Ascending aorta (tissue), 2 donors: ENCODE measurements at regions not wholly inside any gene's neighbourhood (a gene's known extent, or its start where the extent isn't known, plus 50 kb on each side); places are given as distances from the start of the nearest gene placed in this dataset.

ENCODE experiments used
- DNase-seq, 2 donors: peaks; one replicate each; pipeline ENCODE4 v3.0.0-alpha.2; 2019; ENCODE audit warnings: low spot score in 2 of 2
- H3K27ac ChIP-seq, 2 donors: fragments of 200-600 bp; sonication (generic); one replicate each; pipeline ENCODE4 v1.5.1; 2016 to 2017; ENCODE audit warnings: mild to moderate bottlenecking in 1 of 2
- H3K27me3 ChIP-seq: fragments of 200-600 bp; sonication (generic); one replicate; pipeline ENCODE4 v1.5.1; 2017
- H3K36me3 ChIP-seq, 2 donors: fragments of 200-600 bp; sonication (generic); one replicate each; pipeline ENCODE4 v1.5.1; 2016
- H3K4me1 ChIP-seq, 2 donors: fragments of 200-600 bp; sonication (generic); one replicate each; pipeline ENCODE4 v1.5.1; 2016 to 2017; ENCODE audit warnings: mild to moderate bottlenecking in 1 of 2
- H3K4me3 ChIP-seq, 2 donors: fragments of 200-600 bp; sonication (generic); one replicate each; pipeline ENCODE4 v1.5.1; 2016 to 2017; ENCODE audit warnings: mild to moderate bottlenecking in 1 of 2
- H3K9me3 ChIP-seq, 2 donors: fragments of 200-600 bp; sonication (generic); one replicate each; pipeline ENCODE4 v1.5.1; 2016
- CTCF ChIP-seq, 3 experiments: fragments of 200-600 bp in 2 of 3; fragments of 450-650 bp in 1 of 3; sonication (generic) in 2 of 3; IDR thresholded peaks; one replicate each; pipeline ENCODE4 v1.5.1; 2016 to 2019; ENCODE audit warnings: antibody characterized with exemption in 3 of 3, mild to moderate bottlenecking in 1 of 3, moderate library complexity in 1 of 3
- intact Hi-C: fragments of 100-400 bp; cut with DNase I; formaldehyde crosslinking; loops from one replicate; pipeline ENCODE4 v1.15.1; 2023

DNA sequence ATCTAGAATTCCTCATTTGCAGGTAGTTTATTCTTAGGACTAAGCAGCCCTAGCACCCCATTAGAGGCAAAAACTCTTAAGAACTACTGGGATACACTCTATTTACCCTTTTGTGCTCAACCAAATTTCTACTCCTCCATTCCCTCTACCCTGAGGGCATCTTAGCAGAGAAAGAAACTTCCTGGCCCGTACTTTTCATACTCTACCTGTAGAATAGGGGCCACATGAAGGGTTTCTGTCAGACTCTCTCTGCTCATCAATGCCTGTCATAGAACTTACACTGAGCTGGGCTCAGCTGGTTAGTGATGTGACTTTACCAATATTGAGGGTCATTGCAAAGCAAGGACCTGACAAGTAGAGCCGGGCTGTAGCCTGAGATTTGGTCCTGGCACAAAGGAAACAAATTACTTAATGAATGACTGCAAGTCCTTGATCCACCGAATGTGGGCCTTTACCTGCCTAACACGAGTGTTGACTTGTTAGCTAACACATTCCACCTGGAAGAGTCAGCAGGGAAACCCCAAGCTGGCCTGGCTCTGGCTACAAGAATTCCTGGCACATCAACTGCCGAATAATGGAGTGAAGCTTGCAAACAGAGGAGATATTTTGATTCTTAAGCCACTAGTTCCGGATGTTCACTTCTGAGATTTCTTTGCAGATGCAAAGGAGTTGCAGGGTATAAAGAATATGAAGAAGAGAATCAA, 280.5 kb upstream of the JAG1 start:
- Histone ChIP-seq H3K36me3 (no peaks in the 10 kb centered on the region), H3K27me3 (no peaks in the 10 kb centered on the region), H3K4me1 (peaks cover 0 to 6% of the 10 kb centered on the region in 2 donors), H3K4me3 (no peak overlapping the region), H3K9me3 (no peaks in the 10 kb centered on the region), H3K27ac (no peak overlapping the region)
- intact Hi-C loops = no loop called here
- no peak for DNase-seq
- TF ChIP-seq CTCF (IDR thresholded peaks at IDR 0.05) = no peak

GRCh38 chr20:10954908-10955580, 281.2 kb upstream of the JAG1 start:
- Histone ChIP-seq H3K36me3 (no peaks in the 10 kb centered on the region), H3K9me3 (no peaks in the 10 kb centered on the region), H3K27me3 (no peaks in the 10 kb centered on the region), H3K4me3 (no peak overlapping the region), H3K27ac (no peak overlapping the region), H3K4me1 (peaks cover 0 to 6% of the 10 kb centered on the region in 2 donors)
- DNase-seq = no peak
- intact Hi-C loops = no loop called here
- TF ChIP-seq CTCF (IDR thresholded peaks at IDR 0.05) = no peak

GRCh38 chr20:10958279-10958678, 284.5 kb upstream of the JAG1 start:
- H3K4me3 ChIP-seq = no peak overlapping the region
- no peak for TF ChIP-seq CTCF (IDR thresholded peaks at IDR 0.05)
- no peak overlapping the region for H3K27ac ChIP-seq
- DNase-seq = no peak
- no peaks in the 10 kb centered on the region for H3K27me3 ChIP-seq
- intact Hi-C loops = no loop called here
- H3K4me1 ChIP-seq = peaks cover 0 to 6% of the 10 kb centered on the region in 2 donors
- H3K9me3 ChIP-seq = no peaks in the 10 kb centered on the region
- no peaks in the 10 kb centered on the region for H3K36me3 ChIP-seq

- no peak for DNase-seq
- Histone ChIP-seq H3K36me3 (no peaks in the 10 kb centered on the region), H3K4me3 (no peak overlapping the region), H3K27me3 (no peaks in the 10 kb centered on the region), H3K9me3 (no peaks in the 10 kb centered on the region), H3K4me1 (no peaks in the 10 kb centered on the region), H3K27ac (no peak overlapping the region)
- no peak for TF ChIP-seq CTCF (IDR thresholded peaks at IDR 0.05)
- intact Hi-C loops = no loop called here
Observed at GRCh38 chr20:10960416-10960815, 286.6 kb upstream of the JAG1 start.

DNA sequence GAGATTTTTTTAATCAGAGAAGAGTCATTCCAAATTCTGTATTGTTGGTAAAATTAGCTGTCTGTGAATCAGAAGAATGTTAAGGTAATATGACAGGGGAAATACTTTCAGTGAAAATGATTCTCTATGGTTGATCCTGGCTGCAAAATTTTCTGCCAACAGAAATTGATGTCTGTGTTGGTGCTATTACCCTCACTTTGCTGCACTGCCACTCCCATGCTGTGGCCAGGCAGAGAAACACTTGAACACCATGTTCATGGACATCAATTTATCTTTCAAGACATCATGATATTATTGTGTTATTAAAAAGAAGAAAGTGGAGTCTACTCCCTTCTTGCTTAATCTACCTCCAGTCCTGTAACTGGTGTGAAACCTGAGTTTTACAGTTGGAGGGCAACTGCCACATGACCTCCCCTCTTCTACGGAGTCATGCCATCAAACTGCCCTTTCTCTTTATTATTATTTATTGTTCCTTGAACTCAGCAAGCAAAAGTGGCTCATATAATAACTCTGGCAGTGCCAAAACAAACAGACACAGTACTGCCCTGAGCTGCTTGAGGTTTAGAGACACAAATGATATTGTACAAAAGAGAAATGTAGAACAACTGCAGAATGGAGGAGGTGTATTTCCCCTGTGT, 288.0 kb upstream of the JAG1 start:
- no peaks in the 10 kb centered on the region for H3K9me3 ChIP-seq
- no peak for TF ChIP-seq CTCF (IDR thresholded peaks at IDR 0.05)
- intact Hi-C loops = no loop called here
- H3K4me3 ChIP-seq = no peak overlapping the region
- H3K27me3 ChIP-seq = no peaks in the 10 kb centered on the region
- no peaks in the 10 kb centered on the region for H3K36me3 ChIP-seq
- H3K4me1 ChIP-seq = no peaks in the 10 kb centered on the region
- H3K27ac ChIP-seq = no peak overlapping the region
- no peak for DNase-seq
